ENCODE measurements at regions not wholly inside any gene's neighbourhood (a gene's known extent, or its start where the extent isn't known, plus 50 kb on each side); places are given as distances from the start of the nearest gene placed in this dataset.

DNA sequence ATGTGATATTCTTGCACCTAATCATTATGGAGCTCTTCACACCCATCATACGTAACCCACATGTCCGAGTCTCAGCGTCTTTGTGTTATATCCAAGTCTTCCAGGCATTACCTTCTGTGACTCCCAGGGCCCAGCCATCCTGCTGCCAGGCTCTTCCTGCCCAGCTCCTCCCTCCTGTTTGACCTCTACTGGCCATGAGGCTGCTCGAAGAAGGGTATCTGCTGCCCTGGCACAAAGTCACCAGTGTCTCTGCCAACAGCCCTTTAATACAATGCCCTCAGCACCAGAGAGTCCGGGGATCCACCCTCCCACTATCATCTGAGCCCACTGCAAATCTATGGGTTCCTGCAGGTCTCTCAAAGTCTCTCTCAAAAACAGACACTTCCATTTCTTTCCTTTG lies 65.3 kb upstream of the WAC start:
- Histone ChIP-seq H3K36me3 (ENCODE audit: control insufficient read depth in 1 of 2, insufficient read depth in 2 of 2, low read length in 2 of 2) (no peaks in the 10 kb centered on the region), H3K27ac (ENCODE audit: low read depth, low read length) (no peak overlapping the region), H3K9ac (ENCODE audit: low read length) (no peak overlapping the region), H3K9me2 (ENCODE audit: insufficient read depth) (no peaks in the 10 kb centered on the region), H3K79me2 (ENCODE audit: insufficient read depth, low read length) (no peaks in the 10 kb centered on the region), H3K4me2 (ENCODE audit: low read length) (no peak overlapping the region), H3K4me3 (replicated peaks in 1 of 2; ENCODE audit: low read depth in 1 of 2, low read length in 2 of 2) (no peak overlapping the region), H4K20me1 (ENCODE audit: insufficient read depth) (no peaks in the 10 kb centered on the region), H3K9me3 (ENCODE audit: control insufficient read depth in 1 of 2, insufficient read depth in 1 of 2, low read depth in 1 of 2, low read length in 2 of 2) (no peaks in the 10 kb centered on the region), H2AFZ (ENCODE audit: low read depth, low read length, poor library complexity, severe bottlenecking) (no peak overlapping the region), H3K27me3 (ENCODE audit: insufficient read depth, low read length) (no peaks in the 10 kb centered on the region), H3K4me1 (ENCODE audit: control insufficient read depth in 1 of 2, insufficient read depth in 2 of 2, low read length in 2 of 2) (no peaks in the 10 kb centered on the region)
- CTCF ChIA-PET, result no interaction called here
- POLR2A ChIA-PET, result no interaction called here
- BruUV-seq (replicated peaks), result no TSS peak
- intact Hi-C loops (cut with micrococcal nuclease), result no loop called here
- RAD21 ChIA-PET (ENCODE audit: low non-redundant PET in 1 of 2, low total read pairs in 2 of 2, uncharacterized antibody in 2 of 2, unreplicated experiment in 2 of 2), result no interaction called here
- DNase-seq (ENCODE audit: low read depth, low spot score) (no peak), ATAC-seq (no peak)
- no peak for TF ChIP-seq SP1 (IDR thresholded peaks at IDR 0.05; ENCODE audit: low read depth)

DNA sequence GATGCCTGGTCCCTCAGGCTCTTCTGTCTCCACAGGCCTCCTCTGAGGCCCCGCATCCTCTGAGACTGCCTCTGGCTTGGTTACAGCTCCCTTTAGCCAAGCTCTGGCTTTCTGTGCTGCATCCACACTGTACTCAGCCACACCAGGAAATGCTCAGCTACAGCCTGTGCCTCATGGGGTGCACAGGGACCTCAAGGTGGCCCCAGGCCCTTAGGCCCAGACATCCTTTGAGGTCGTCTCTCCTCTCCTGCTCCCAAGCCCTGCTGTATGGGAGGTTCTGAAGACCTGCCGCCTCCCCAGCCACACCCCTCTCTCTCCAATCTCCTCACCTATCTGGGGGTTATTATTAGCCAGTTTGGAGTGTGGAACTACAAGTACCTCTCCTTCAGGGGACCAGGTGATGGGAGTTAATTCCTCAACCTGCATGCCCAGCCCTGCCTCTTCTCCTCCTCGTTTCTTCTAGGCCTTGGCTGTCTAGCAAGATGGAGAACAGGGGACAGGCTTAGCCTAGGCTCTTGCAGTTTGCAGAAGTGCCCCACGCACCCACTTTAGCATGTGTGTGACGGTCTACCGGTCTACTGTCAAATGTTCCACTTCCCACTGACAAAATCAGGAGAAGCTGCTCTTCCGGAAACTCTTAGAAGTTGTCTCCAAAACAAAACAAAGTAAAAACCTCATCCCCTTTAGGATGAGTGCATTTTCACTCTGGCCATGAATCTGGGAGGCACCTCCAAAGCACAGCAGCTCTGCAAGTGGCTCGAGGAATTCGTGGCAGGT lies 64.0 kb upstream of the WAC start:
- H3K9me2 ChIP-seq (ENCODE audit: insufficient read depth), result no peaks in the 10 kb centered on the region
- H3K9me3 ChIP-seq (ENCODE audit: control insufficient read depth in 1 of 2, insufficient read depth in 1 of 2, low read depth in 1 of 2, low read length in 2 of 2), result no peaks in the 10 kb centered on the region
- DNase-seq (ENCODE audit: low read depth, low spot score), result no peak
- BruUV-seq (replicated peaks), result no TSS peak
- no peak overlapping the region for H3K4me3 ChIP-seq (replicated peaks in 1 of 2; ENCODE audit: low read depth in 1 of 2, low read length in 2 of 2)
- no peaks in the 10 kb centered on the region for H3K27me3 ChIP-seq (ENCODE audit: insufficient read depth, low read length)
- TF ChIP-seq POLR2AphosphoS5 (IDR thresholded peaks at IDR 0.05; ENCODE audit: low read depth, low read length) (no peak), EZH2 (IDR thresholded peaks at IDR 0.05) (no peak), EGR1 (IDR thresholded peaks at IDR 0.05; ENCODE audit: low read depth) (no peak), SP1 (IDR thresholded peaks at IDR 0.05; ENCODE audit: low read depth) (no peak), FOSL1 (IDR thresholded peaks at IDR 0.05; ENCODE audit: low read depth) (no peak), CBX3 (IDR thresholded peaks at IDR 0.05; ENCODE audit: low read depth) (no peak), CEBPB (IDR thresholded peaks at IDR 0.05; ENCODE audit: low read depth) (no peak), ELF1 (IDR thresholded peaks at IDR 0.05; ENCODE audit: borderline replicate concordance, low read depth) (no peak), EZH2phosphoT487 (IDR thresholded peaks at IDR 0.05; ENCODE audit: borderline replicate concordance) (no peak), TCF7L2 (IDR thresholded peaks at IDR 0.05; ENCODE audit: borderline replicate concordance, extremely low read depth, insufficient read depth, insufficient read length) (no peak), ZNF274 (IDR thresholded peaks at IDR 0.05; ENCODE audit: low read depth, low read length) (no peak), ZFX (IDR thresholded peaks at IDR 0.05) (no peak), POLR2A (IDR thresholded peaks at IDR 0.05; ENCODE audit: borderline replicate concordance, extremely low read depth, insufficient read depth, insufficient read length) (no peak)
- TF ChIP-seq, protein P1, sequence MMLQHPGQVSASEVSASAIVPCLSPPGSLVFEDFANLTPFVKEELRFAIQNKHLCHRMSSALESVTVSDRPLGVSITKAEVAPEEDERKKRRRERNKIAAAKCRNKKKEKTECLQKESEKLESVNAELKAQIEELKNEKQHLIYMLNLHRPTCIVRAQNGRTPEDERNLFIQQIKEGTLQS (IDR thresholded peaks at IDR 0.05), result no peak
- TF ChIP-seq, protein P2, sequence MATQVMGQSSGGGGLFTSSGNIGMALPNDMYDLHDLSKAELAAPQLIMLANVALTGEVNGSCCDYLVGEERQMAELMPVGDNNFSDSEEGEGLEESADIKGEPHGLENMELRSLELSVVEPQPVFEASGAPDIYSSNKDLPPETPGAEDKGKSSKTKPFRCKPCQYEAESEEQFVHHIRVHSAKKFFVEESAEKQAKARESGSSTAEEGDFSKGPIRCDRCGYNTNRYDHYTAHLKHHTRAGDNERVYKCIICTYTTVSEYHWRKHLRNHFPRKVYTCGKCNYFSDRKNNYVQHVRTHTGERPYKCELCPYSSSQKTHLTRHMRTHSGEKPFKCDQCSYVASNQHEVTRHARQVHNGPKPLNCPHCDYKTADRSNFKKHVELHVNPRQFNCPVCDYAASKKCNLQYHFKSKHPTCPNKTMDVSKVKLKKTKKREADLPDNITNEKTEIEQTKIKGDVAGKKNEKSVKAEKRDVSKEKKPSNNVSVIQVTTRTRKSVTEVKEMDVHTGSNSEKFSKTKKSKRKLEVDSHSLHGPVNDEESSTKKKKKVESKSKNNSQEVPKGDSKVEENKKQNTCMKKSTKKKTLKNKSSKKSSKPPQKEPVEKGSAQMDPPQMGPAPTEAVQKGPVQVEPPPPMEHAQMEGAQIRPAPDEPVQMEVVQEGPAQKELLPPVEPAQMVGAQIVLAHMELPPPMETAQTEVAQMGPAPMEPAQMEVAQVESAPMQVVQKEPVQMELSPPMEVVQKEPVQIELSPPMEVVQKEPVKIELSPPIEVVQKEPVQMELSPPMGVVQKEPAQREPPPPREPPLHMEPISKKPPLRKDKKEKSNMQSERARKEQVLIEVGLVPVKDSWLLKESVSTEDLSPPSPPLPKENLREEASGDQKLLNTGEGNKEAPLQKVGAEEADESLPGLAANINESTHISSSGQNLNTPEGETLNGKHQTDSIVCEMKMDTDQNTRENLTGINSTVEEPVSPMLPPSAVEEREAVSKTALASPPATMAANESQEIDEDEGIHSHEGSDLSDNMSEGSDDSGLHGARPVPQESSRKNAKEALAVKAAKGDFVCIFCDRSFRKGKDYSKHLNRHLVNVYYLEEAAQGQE (IDR thresholded peaks at IDR 0.05; ENCODE audit: low read depth), result no peak
- TF ChIP-seq, protein P3, sequence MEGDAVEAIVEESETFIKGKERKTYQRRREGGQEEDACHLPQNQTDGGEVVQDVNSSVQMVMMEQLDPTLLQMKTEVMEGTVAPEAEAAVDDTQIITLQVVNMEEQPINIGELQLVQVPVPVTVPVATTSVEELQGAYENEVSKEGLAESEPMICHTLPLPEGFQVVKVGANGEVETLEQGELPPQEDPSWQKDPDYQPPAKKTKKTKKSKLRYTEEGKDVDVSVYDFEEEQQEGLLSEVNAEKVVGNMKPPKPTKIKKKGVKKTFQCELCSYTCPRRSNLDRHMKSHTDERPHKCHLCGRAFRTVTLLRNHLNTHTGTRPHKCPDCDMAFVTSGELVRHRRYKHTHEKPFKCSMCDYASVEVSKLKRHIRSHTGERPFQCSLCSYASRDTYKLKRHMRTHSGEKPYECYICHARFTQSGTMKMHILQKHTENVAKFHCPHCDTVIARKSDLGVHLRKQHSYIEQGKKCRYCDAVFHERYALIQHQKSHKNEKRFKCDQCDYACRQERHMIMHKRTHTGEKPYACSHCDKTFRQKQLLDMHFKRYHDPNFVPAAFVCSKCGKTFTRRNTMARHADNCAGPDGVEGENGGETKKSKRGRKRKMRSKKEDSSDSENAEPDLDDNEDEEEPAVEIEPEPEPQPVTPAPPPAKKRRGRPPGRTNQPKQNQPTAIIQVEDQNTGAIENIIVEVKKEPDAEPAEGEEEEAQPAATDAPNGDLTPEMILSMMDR (IDR thresholded peaks at IDR 0.05 in 2 of 3, conservative IDR thresholded peaks at IDR 0.05 in 1 of 3; ENCODE audit: borderline replicate concordance in 1 of 3, insufficient read depth in 1 of 3, low read depth in 2 of 3, low read length in 2 of 3), result no peak
- ChIA-PET CTCF (no interaction called here), RAD21 (ENCODE audit: low non-redundant PET in 1 of 2, low total read pairs in 2 of 2, uncharacterized antibody in 2 of 2, unreplicated experiment in 2 of 2) (no interaction called here), POLR2A (no interaction called here)
- no peaks in the 10 kb centered on the region for H3K36me3 ChIP-seq (ENCODE audit: control insufficient read depth in 1 of 2, insufficient read depth in 2 of 2, low read length in 2 of 2)
- intact Hi-C loops (cut with micrococcal nuclease), result no loop called here
- H3K4me2 ChIP-seq (ENCODE audit: low read length), result no peak overlapping the region
- H3K27ac ChIP-seq (ENCODE audit: low read depth, low read length), result no peak overlapping the region
- H4K20me1 ChIP-seq (ENCODE audit: insufficient read depth), result no peaks in the 10 kb centered on the region
- no peak overlapping the region for H3K9ac ChIP-seq (ENCODE audit: low read length)
- no peak for ATAC-seq
- no peaks in the 10 kb centered on the region for H3K4me1 ChIP-seq (ENCODE audit: control insufficient read depth in 1 of 2, insufficient read depth in 2 of 2, low read length in 2 of 2)
- H3K79me2 ChIP-seq (ENCODE audit: insufficient read depth, low read length), result no peaks in the 10 kb centered on the region
- H2AFZ ChIP-seq (ENCODE audit: low read depth, low read length, poor library complexity, severe bottlenecking), result no peak overlapping the region
